A204.1 (cell line): ENCODE measurements at regions not wholly inside any gene's neighbourhood (a gene's known extent, or its start where the extent isn't known, plus 50 kb on each side); places are given as distances from the start of the nearest gene placed in this dataset.

ENCODE experiments used
- FAIRE-seq: peaks from 2 replicates; lab custom pipeline; 2012; peaks lifted over from hg19 to GRCh38; lab: Jason Lieb, UNC

DNA sequence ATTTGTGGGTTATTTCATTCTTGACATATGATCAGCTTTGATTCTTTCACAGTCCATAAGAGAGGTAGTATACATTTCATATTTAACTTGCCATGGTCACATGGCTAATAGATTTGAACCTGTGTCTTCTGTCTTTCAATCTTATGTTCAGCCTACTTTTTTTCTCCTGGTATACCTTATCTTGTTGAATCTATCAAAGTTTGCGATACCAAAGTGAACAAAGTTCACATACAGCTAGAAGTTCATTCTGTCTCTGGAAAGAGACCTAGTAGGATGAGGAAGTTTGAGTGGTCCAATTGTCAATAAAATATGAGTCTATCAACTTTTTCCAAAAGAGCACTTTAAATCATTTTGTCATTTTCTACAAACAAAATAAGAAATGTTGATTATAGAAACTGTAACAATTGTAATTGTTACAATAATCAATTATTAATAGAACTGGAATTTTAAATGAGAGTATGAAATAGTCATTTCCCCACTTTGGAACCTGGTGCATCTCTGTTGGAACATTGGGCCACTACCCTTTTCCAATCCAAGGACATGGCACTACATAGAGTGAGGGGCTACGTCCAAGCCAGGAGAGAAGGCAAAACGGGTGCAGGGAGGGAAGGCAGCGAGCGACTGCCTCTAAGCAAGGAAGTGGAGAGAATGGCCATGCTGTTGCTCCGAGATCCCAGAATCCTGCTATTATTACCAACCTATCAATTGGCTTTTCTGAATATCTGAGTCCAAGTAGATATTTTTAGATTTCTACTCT, 194.2 kb upstream of the FOXQ1 start:
- no peak for FAIRE-seq

DNA sequence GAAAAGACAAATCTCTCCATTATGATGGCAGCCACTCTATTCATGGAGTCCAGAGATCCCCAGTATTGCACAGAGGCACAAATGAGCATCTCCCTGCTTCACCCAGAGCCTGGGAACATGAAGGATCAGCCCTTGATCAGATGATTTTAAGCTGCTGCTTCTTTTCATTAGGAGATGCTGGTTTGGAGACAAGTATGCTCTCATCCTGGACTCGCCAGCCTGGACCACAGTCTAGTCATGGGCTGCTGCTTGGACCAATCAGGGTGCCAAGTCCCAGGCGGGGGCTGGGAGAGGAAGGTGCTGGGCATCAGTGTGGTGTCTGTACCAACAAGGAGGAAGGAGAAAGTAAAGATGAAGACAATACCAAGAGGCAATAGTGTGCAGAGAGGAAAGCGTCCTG, 195.7 kb upstream of the FOXQ1 start:
- no peak for FAIRE-seq

DNA sequence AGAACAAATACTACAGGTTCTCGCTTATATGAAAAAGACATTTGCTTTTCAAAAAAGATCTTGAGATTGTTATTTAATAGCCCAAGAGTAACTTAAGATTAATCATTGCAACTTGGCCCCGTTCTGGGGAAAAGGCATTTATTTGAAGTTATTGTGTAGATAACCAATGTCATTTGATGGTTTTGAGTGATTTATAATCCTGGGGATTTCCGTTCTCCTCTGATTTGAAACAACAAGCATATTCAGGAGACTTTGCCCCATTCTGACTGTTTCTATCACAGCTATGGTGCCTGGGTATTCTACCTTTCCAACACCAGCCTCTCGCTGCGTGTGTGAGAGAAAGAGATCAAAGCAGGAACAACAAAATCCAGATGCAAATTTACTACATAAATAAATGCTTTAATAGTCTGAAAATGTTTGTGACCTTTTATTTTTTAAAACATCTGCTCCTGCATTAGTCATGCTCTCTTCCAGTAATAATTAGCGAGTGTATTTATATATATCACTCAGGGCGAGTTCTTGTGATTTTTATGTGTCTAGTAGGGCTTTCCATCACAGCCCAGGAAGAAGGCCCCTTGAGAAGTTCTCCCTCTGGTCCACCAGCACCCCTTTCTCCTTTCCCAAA, 197.9 kb upstream of the FOXQ1 start:
- no peak for FAIRE-seq

DNA sequence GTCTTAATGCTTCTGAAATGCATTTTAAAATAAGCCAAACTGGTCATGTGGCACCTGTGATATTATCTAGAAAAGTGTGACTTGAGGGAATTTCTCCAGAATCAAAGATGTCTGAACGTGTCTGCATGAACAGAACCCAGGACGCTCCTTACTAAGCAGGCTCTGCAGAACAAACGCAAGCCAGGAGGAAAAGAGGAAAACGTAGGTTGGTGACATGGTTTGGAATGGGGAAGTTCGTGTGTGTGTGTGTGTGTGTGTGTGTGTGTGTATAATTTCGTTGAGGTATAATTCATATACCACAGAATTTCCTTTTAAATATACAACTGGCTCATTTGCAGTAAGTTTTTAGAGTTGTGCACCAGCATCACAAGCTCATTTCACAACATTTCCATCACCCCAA, 200.5 kb upstream of the FOXQ1 start:
- FAIRE-seq = no peak

DNA sequence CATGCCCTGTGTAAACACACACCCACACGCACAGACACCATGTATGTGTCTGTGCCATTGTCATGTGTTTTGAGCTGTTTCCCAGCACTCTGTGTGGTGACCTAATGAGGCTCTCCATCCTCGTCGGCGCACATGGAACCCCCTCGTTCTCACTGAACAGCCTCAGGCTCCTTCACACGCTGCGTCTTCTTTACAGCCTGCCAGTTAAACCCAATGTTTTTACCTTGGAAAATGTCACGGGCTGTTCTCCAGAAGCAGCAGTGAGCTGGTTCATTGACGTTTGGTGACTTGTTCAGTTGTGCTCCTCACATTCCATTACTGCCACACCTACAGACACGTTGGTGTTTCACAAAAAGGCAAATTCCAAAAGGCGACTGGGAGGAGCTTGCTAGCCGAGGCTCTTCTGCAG, 201.0 kb upstream of the FOXQ1 start:
- no peak for FAIRE-seq

DNA sequence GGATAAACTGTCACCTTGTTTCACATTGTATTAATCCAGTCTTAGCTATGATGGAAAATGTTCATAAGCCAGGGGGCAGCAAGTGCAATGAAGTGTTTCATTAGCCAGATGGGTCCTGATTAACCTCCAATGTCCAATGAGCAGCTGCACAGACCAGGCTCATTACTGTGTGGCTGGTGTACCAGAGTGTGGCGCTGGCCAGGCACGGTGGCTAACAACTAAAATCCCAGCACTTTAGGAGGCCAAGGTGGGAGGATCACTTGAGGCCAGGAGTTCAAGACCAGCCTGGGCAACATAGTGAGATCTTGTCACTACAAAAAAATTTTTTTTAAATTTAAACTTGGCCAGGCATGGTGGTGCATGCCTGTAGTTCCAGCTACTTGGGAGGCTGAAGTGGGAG, 201.7 kb upstream of the FOXQ1 start:
- FAIRE-seq = no peak

DNA sequence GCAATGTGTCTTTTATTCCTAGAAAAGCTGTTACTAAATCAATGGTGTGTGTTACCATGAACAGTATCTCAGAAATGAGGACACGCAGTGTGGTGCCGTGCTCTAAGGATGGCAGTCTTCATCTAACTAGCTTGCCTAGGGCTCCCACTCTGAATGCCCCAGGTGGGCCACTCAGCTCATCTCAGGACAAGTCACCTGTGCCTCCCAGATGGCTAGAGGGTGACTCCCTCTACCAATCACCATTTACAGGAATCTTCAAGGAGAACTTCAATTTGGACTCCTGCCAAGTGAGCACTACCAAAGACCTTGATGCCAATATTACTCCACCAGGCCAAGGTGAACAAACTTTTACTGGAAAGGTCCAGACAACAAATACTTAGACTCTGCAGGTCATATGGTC, 202.8 kb upstream of the FOXQ1 start:
- FAIRE-seq = no peak

DNA sequence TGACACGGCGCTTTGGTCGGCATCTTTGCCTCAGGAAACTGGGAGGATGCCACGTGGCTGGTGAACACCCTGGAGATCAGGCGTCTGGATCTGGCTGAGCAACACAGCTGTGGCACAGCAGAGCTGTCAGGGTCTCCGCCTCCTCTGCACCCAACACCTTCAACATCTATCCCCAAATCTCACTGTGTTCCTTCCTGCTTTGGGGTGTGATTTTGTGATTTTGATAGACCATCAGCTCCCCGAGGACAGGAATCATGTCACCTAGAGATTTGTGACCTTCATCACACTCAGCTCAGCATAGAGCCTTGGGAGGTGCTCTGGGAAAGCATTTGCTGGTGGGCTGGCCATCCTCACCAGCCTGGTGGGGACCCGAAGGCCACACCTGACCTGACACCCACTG, 203.7 kb upstream of the FOXQ1 start:
- FAIRE-seq = no peak

DNA sequence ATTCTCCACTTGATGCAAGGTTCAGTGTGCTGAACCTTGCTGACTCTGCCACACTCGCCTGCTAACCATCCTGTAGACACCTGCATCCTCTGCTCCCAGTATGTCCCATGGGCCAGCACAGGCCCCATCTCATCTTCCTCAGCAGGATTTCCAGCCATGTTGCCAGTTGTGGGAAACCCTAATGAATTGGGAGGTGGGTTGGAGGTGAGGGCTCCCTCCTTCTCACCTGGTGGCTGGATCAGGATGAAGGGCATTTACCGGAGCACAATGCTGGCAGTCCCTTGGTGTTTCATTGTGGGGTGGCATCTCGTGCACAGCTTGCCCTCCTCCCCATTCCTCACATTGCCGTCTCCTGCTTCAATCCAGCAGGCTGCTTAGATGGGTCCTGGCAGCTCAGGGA, 204.3 kb upstream of the FOXQ1 start:
- FAIRE-seq = no peak

DNA sequence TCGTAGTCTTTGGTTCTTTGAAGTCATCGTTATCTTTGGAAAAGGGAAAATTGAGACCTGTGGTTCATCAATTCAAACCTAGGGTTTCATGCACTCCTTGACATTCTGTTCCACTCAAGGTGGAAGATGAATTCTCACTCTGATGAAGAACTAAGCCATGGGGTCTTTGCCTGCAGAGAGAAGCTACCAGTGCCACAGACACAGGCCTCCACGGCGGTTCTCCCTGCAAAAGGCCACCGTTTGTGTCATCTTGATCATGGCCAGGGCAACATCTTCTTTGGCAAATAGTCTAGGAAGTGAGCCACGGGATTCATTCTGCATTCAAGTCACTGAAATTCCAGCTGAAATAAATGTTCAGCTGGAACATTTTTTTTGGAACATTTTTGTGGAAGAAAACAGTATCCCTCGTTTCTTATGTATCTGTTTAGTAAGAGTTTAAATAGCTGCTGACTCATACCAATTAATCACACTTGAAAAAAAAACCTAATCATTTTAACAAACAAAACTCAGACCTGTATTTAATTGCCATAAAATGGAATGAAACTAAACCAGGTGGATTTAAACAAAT, 206.0 kb upstream of the FOXQ1 start:
- FAIRE-seq = no peak

DNA sequence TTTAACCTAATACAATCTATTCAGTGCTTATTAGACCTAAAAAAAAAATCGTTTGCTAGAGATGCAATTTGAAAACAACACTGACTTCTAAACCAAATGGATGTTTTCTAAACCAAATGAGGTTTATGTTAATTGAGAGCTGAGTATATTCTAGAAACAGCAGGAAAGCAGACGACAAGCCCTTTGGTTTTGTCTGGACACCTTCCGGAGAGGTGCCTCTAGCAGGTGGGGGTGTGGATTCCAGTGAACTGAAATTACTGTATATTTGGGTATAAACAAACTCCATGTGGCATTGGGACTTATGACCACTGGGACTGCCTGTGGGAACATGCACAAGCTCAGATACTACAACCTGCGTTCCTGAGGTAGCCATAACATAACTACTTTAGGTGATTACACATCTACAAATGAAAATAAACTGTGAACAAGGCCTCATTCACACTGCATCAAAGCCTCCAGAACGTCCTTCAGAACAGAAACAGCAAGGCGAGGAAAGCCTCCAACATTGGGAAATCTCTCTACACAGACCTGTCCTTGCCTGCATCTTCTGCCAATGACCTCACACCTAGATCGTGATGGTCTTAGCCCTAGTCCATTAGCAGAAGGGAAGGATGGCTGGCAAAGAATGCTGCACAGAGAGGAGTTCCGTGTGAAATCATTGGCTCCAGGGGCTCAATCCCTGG, 206.8 kb upstream of the FOXQ1 start:
- no peak for FAIRE-seq

DNA sequence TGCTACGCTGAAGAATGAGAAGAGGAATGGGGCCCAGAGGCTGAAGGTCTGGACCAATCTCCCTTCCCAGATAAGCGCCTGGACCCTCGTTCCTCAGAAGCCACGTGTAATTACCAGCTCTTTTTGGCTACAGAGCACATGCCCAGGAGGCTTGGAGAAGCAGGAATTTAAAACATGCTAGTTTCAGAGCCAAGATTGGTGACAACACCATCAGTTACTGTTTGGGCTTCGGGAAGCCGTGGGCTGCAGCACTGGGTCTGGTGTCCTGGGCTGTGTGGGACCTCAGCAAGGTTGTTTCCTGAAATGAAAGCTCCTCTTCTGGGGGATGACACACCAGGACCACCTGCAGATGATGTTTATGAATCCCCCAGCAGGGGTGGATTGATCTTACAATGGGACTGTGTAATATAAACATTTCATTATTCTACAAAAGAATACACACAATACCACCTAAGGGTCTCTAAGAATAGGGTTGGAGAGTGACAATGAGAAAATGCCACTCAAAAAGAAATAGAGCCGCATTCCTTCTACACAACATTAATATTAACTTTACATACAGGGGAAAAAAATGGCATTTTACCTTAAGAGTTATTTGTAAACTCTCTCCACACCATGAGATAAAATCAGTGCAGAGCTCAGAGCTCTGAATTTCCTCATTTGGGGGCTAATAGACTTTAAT, 207.8 kb upstream of the FOXQ1 start:
- no peak for FAIRE-seq

DNA sequence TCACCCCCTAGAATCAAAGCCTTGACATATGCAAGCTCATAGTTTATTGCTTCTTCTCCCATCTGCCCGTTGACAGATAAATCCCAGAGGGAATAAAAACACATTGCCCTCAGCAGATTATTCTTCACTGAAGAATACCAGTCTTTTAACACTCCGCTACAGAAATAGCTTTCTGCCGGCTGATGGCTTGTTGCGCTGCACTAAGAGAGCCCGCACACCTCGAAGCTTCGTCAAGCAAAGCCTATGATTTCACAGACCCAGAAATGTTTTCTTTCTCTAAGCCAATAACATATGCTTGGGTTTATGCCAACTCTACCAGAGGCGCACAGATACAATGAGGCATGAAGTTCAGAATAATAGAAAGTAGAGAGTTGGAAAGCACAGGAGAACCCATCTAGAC, 208.9 kb upstream of the FOXQ1 start:
- FAIRE-seq = no peak

DNA sequence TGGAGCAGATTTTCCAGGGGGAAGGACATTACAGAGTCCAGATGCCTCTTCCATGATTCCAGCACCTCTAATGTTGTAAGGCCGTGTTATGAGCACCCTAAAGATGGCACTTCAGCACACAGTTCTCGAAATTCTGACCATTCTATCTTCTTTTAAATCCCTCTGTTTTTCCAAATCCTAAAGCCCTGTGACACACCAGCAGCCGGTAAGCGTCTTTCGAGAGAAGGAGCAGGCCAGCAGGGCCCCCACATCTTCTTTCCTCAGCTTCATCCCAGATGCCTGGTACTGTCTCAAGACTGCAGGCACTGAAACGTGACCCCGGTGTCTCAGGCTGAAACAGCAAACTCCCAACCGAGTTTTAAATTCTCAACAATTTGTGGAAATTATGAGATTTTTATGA, 211.6 kb upstream of the FOXQ1 start:
- no peak for FAIRE-seq

DNA sequence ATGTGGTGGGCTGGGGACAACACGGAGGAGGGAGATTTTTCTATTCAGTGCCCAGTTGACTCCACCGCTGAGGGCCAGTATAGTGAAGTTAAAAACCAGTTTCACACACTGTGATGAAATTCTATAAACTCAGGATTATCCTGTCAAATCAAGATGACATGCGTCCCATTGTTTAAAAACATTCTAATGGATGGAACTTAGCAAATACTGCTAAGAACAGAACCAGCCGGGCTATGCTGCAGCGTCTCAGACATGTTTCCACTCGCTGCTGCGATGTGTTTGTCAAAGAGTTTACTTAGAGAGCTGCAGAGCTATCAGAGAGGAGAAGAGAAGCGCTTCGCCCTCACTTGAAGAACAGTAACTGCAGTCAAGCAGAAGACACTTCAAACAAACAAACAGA, 212.6 kb upstream of the FOXQ1 start:
- FAIRE-seq = no peak

DNA sequence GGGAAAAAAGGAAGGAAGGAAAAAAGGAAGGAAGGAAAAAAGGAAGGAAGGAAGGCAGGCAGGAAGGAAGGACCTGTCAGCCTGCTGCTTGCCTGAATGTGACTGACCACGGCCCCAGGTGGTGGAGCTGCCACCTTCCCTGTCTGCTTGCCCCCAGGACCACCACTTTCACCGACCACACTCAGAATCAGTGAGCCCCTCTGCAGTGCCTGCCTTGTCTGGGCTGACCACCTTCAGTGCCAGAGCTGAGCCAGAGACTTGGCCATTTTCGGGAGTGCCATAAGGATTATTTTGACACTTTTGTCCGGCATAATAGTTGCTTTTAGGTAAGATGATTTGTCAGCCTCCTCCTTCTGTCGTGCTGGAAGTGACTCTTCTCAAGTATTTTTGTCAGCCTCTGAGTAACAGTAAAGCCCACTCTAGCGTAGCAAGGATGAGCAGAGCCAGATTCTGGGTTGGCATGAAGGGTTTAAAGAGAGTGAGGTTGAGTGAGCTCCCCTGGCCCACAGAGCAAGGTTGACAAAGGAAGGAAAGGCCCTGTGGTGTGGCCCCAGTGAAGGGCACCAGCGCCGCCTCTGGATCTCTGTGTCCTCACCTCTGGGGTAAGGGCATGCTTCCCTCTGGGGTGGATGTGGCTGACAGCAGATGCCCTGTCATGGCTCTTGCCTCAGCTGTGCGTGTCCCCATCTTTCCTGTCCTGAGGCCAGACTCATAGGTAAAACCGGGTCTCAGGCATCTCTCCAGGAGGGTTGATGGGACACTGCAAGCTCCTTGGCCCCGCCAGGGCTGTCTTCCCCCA, 214.7 kb upstream of the FOXQ1 start:
- FAIRE-seq = no peak

DNA sequence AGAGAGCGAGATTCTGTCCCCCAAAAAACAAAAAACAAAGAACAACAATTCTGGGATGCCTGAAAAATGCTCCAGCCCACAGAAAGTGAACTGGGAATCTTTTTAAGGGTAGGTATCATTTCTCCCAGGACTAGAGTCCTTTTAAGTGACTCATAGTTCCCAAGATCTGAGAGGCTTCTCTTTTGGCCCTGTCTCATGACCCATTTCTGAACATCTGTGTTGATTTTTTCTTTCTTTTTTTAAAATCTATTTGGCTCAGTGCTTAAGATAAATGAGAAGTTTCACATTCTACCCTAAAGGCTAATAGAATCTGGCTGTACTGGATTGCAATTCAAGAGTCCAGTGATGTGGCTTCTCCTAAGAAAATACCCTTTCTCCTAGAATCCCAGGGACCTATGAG, 217.6 kb upstream of the FOXQ1 start:
- no peak for FAIRE-seq

DNA sequence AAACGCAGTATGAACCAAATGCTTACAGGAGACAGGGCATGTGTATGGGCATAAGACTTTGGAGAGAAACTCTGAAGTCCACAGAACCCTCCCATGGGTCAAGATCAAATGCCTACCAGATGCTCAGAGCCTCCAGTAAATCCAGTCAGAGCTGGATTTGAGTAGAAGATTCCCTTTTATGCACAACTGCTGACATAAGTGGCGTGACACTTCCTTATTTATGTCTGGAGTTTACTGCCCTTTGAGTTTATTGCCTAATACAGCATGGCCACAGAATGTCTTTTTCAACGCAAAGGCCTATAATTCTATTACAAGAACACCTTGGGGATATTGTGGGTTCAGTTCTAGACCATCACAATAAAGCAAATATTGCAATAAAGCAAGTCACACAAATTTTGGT, 220.0 kb upstream of the FOXQ1 start:
- FAIRE-seq = no peak

DNA sequence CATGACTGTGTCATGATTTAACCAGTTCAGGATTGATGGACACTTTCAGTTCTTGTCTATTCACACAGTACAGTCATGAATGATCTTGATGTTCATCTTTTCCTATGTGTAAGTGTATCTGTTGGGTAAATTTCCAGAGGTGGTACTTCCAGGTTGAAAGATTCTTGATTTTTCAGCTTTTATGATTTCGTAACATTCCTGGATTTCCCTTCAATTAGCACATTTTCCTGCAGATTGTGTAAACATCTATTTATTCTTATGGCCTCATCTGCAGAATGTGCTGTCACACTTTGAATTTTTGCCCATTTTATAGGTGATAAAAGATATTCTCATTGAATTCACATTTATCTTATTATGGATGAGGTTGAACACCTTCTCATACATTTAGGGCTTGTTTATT, 222.0 kb upstream of the FOXQ1 start:
- FAIRE-seq = no peak

DNA sequence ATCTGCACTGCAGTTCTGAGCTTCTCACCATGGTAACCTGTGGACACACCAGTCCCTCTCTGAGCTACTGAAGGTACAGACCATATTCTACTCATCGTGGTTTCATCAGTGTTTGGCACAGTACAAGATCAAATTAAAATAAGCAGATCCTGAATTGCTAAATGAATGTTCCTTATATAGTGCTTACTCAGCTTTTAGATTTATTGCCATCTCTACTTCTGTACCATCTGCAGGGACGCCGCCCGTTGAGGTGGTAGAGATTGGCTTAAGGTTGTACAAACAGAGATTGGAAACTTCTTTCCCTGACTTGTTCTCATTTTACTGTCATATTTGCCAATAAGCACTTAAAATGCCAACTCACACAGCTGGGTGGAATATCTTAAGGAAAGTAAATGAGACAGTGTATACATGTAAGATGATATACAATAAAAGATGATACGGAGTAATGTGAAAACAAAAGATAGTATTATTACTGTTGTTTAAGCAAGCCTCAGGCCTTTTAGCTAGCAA, 223.4 kb upstream of the FOXQ1 start:
- FAIRE-seq = no peak

DNA sequence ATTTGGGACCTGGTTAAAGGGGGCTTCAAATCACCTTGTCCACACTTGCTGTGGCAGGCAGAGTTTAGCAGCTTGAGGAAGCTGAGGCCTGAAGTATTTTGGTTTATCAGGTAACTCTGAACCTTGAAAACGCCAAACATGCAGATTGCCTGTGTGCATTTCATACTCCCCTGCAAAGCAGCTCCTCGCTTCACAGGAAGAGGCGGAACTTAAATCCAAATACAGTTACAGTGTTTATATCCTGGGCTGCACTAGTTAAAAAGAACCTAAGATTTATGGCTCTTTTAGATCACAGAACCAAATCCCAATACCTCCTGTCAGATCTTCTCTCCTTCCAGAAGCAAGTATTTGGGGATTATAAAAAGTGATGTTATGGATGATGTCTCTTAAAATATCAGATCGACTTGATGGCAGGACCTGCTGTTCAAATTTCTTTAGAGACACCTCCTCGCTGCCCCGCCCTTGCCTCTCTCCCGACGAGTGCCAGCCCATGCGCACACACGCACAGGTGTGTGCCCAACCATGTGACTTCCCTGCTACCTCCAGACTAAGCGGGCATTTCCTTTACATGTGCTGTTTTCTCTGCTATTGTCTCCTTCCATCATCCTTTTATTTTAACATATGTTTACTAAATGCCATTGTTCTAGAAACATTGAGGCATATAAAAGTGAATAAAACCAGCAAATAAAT, 224.6 kb upstream of the FOXQ1 start:
- FAIRE-seq = no peak
